Stimulated activated CD4-positive, alpha-beta T cell treated with anti-CD3 and anti-CD28 coated beads, Interleukin-12 subunit alpha, Interleukin-12 subunit beta, amount 100 ng/mL, for 4 hours (primary cell): ENCODE measurements at regions not wholly inside any gene's neighbourhood (a gene's known extent, or its start where the extent isn't known, plus 50 kb on each side); places are given as distances from the start of the nearest gene placed in this dataset.

Experiments
- DNase-seq: peaks from one replicate; pipeline ENCODE4 v3.0.0-alpha.2; 2020

DNA sequence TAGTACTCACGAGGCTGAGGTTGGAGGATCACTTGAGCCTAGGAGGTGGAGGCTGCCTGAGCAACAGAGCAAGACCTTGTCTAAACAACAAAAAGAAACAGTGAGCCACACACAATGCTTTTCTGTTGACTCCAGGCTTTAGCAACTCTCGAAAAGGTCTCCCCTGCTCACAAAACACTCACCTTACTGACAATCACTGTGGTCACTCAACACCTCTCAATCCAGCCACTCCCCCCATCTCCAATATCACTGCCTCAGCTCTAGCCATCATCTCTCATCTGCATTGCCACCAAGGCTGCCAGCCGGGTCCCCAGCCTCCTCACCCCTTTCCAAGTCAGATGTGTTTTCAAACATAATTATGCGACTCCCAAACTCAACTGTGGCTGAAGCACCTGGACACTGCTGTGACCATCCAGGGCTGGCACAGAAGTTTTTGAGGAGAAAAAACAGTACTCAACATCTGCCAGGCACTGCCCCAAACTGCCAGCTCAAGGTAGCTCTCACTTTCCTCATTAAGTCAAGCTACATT is 218.0 kb upstream of the ARID1B start:
- no peak for DNase-seq

DNA sequence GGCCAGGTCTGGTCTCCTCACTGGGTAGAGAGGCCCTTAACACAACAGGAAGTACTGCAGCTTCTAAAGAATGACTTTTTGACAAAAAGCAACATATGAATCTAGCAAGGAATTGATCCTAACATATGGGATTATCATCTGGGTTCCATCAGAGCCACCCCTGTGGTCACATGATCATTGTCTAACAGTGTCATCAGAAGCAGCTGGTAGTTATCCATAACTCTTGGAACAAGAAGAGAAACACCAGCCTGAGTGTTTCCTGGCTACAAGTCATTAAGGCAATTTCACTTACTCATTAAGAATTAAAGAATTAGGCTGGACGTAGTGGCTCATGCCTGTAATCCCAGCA is 219.3 kb upstream of the ARID1B start:
- no peak for DNase-seq

DNA sequence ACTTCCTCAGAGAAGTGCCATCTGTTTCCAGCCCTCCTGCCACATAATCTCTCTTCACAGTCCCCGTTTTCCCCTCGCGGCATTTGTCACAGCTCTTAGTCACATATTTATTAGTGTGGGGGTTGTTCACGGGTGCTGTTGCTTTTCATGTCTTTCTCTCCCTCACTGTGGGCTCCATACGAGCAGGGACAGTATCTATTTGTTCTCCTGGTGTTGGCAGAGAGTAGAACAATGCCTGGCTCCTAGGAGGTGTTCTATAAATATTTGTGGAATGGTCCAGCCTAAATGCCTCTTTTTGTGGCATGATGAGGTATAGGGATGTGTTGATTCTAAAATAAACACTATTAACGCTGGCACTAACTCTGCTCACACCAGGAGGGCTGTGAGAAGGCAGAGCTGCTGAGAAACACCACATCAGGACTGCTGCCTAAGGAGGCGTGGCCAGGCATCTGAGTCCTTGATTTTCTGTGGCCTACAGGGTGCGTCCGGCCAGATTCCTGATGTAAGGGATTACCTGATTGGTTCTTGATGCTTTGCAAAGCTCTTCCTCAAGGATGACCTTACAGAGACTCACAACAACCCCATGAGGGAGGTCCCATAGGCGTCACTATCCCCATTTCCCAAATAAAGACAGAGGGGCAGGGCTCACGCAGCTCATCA is 219.8 kb upstream of the ARID1B start:
- no peak for DNase-seq

DNA sequence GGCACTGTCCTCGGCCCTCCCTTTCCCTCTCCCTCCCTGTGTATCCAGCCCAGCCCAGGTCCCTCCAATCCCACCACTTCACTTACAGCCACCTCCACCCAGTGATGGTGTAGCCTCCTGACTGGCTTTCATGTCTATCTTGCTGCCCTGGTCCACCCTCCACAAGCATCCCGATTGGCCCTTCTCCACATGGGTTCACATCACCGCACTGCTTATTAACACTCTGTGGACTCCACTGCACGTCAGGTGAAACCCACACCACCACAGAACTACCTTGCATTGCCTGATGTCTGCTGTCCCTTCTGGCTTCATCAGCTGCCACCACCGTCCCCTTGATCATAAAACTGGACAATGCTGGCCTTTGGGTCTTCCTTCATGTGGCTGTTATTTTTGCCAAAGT is 220.4 kb upstream of the ARID1B start:
- no peak for DNase-seq

DNA sequence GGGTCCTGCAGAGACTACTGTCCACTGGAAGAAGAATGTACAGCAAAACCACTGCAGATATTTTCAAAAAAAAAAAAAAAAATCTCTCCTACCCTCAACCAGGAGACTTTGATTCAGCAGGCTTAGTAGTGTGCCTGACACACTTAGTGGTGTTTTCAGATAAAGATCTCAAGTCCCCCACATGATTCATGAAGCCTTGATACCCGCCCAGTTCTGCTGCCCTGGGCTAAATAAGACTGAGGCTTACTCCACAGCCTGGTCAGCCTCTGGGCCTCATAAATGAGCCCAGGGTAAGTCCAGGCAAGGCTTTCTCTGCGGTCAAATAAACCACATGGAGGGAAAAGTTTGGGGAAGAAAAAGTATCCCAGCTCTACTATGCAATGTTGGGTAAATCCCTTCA is 222.1 kb upstream of the ARID1B start:
- no peak for DNase-seq

DNA sequence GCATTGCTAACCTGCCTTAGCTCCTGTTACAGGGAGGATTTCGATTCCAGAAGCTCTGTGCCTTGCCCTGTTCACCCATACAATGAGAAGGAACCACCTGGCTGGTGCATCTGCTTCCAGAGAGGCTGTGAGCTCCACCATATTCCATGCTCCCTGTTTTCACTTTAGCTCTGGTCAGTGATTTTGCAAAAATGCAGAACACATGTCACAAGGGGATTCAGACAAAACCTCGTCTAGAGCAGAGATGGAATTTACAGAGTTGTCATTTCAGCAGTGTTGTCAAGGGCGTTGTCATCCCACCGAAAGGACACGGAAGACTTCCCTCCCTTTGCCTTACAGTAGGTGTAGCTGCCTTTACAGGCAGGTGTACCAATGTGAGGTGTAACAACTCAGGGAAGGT is 223.0 kb upstream of the ARID1B start:
- DNase-seq = no peak

DNA sequence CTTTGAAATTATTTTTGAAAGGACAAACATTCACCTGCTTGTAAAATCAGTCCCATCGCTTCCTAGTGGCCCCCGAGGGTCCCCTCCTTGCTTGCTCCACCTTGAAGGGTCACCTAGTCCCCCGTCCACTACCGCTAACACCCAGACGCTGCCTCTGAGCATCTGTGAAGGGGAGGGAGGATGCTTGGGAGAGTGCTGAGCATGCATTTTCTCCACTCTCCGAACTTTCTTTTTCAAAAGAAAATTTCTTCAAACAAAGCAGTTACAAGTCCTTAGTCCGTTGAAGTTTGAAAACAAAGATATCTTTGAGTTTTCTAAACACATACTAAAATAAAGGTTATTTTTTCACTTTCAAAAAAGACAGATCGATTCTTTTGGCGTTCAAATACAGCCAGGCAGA is 224.3 kb upstream of the ARID1B start:
- DNase-seq = no peak

DNA sequence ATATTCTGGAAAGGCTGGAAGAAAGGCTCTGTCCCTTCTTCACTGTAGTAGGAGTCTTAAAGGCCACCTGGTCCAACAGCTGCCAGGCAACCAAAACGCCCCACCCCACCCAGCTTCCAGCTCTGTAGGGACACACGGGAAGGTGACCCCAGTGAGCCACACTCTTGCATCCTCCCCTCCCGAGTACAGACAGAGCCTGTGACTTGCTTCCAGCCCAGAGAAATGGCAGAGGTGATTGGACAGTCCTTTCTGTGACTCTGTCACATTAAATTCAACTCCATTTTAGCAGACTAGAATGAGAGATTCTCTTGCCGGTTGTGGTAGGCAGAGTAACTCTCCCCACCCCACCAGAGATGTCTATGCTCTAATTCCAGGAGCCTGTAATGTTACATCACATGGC is 226.2 kb upstream of the ARID1B start:
- no peak for DNase-seq

DNA sequence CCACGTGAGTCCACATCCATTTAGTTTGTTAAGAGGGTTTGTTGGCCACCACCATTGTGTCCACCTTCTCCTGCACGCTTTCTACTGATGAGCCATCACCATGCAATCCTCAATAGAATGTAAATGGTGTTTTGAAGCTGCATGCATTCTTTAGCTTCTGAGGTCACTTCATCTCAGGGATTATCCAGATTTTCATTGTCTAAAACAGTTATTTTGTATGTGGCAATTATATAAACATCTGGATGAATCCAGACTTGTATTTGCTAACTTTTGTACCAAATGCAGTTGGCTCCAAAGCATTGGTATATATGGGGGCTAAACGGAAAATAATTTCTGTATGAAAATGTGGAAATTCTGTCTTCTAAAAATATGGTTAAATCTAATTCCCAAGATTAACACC is 231.2 kb upstream of the ARID1B start:
- no peak for DNase-seq

DNA sequence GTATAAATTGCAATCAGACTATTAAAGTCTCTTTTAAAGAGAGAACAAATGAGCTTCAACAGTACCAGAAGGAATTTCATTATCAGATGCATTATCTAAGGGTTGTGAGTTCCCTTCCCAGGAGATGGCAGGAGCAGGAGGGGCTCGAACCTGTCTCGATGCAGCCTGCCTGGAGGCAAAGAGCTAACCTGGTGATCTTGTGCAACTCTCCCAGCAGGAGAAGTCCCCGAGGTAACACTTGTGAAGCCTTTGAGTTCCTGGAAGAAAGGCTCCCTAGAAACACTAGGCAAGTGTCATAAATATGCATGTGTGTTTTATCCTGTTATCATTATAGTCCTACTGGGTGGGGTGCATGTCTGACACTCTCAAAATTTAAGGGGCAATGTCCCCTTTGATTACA is 232.2 kb upstream of the ARID1B start:
- DNase-seq = no peak

DNA sequence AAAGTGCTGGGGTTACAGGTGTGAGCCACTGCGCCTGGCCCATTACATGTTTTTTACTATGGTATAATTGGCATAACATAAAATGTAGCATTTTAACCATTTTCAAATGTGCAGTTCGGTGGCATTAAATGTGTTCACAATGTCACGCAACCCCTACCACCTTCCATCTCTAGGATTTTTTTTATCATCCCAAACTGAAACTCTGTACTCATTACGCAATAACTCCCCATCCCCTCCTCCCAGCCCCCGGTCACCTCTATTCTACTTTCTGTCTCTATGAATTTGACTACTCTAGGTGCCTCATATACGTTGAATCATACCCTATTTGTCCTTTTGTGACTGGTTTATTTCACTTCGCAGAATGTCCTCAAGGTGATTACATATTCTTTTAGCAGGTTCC is 233.1 kb upstream of the ARID1B start:
- no peak for DNase-seq

DNA sequence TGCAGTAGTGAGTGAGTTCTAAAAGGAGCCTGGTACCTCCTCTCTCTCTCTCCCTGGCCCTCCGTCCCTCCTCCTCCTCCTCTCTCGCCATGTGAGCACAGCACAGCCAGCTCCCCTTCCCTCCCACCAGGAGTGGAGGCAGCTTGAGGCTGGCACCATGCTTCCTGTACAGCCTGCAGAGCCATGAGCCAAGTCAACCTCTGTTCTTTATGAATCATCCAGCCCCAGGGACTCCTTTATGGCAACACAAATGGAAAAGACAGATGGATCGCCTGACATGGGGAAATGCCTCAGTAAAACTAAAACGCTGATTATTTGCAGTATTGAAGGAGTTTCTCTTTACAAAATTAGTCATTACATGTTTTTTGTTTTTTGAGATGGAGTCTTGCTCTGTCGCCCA is 233.7 kb upstream of the ARID1B start:
- DNase-seq = no peak

DNA sequence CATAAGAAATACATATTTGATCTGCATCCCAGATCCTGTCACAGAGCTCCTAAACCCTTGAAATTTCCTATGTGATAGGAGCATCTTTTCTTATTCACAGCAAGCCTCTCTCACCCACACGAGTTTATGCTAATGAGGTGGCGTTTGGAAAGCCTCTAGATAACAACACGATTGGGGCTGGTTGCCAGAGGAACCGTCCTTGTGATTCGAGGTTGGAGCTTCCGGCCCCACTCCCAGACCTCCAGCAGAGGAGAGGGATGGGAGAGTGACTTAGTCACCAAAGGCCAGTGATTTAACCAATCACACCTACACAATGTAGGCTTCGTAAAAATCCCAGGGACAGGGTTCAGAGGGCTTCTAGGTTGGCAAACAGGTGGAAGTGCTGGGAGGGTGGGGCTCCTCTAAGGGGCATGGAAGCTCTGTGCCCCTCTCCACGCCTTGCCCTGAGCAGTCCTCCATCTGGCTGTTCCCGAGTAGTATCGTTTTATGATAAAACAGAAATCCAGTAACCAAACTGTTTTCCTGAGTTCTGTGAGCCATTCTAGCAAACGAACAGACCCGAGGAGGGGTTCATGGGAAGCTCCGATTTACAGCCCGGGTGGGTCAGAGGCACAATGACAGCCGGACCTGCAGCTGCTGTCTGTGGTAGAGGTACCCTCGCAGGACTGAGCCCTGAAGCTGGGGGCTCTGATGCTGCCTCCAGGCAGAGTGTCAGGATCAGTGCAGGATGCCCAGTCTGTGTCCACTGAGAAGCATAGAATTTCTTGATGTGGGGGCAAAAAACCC is 238.1 kb upstream of the ARID1B start:
- DNase-seq = no peak

DNA sequence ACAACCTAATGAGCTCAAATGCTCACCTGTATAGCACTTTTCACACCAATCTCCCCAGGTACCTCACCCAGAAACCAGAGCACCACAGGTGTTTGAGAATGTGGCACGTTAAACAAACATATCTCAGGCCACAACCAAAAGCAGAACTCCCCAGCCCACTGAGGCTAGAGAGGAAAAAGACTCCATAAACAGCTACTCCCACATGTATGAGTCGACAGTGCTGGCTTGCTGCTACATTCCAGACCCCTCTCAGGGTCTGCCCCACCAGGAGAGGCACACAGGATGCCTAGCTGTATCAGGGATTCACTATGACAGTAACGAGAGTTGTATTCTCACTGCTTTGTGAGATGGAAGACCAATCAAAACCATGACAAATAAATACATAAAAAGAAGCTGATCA is 242.6 kb upstream of the ARID1B start:
- no peak for DNase-seq

DNA sequence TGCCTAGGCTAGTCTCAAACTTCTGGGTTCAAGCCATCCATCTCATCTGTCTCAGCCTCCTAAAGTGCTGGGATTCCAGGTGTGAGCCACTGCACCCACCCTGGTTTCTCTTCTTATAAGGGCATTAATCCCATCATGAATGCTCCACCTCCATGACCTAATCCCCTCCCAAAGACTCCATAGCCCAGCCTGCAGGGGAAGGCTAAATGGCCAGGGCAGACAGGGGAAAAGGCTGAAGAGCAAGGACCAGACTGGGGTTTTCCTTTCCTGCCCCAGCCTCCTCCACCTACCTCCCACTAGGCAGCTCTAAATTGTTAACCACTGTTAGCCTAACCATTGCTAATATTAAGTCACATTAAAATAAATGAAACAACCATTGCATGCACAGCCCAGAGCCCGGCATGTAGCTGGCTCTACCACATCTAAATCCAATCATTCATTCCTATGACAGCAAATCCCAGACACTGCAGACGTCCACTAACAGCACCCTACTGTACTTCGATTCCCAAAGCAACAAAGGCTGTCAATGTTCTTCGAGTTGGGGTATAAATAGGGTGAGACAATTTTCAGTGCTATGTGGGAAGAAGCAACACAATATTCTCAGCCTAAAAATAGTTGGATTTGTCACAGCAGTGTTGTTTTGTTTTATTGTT is 243.2 kb upstream of the ARID1B start:
- DNase-seq = no peak

DNA sequence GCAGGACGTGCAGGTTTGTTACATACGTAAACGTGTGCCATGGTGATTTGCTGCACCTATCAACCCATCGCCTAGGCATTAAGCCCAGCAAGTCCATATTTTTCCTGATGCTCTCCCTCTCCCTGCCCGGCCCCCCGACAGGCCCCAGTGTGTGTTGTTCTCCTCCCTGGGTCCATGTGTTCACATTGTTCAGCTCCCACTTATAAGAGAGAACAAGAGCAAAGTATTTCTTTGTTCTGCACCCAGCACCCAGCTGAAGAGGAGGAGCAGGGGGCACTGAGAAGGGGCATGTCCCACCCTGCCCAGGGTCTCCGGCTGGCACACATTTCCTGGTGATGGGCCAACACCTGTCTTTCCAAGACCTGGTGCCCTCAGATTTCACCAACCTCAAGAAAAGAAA is 251.1 kb upstream of the ARID1B start:
- no peak for DNase-seq

DNA sequence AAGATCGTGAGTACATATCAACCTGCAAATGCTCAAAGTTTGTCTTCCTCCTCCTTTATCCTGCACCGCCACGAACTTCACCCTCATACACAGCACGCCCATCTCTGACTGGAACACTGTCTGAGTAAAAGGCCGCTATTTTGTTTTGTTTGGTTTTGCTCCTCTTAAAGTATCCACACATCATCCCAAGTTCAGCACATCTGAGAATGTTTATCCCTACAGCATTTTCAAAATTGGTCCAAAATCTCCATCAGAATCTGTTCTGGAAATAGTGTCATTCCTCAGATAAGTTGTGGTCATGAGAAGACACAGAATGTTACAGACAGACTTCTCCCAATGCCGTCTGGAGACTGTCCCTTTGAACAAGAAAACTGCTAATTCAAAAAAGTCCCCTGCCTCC is 251.6 kb upstream of the ARID1B start:
- no peak for DNase-seq

DNA sequence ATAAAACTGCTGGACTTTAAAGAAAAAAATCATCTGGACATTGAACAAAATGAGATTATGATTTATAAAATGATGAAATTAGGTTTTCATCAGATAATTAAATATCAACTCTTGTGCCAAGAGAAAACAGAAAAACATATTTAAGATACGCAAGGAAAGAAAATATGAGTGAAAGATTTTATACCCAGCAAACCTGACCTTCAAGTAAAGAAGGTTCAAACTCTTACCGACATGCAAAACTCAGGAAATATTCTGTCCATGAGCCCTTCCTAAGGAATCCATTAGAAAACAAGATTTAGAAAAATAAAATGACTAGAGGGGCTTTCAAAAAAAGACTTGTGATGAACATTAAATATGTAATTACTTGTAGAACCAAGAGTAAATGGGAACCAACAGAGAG is 257.2 kb upstream of the ARID1B start:
- DNase-seq = no peak

DNA sequence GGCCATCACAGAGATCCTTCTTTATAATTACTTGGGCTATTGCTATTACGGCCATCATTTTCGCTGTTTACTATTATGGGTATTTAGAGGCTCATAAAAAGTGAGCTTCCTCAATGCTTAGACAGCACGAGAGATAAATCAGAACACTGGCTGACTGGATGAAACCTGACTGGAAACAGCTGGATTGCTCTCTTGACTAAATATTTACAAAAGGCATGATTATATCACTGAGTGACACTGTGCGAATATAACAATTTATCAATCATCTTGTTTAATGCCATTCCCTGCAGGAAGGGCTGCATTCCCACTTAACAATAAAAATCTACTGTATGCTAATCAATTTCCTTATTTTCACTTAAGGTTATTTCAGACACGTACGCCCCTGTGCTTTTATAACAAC is 260.1 kb upstream of the ARID1B start:
- no peak for DNase-seq

DNA sequence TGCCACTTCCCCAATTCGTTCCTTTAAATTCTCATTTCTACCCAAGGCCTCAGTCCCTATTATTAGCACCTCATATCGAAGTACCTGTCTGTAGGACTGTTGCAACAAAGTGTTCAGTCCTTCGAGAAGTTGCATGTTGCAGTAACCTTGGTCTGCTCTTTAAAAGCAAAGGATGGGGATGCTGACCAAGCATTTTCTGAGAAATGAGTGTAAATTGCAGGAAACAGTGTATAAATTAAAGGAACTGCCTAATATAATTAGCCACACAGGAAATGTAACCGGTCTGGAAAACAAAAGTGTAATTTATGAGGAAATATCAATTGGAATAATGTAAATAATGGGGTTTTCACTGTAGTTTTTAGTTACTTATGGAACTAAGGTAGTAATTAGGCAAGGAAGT is 261.9 kb upstream of the ARID1B start:
- no peak for DNase-seq

DNA sequence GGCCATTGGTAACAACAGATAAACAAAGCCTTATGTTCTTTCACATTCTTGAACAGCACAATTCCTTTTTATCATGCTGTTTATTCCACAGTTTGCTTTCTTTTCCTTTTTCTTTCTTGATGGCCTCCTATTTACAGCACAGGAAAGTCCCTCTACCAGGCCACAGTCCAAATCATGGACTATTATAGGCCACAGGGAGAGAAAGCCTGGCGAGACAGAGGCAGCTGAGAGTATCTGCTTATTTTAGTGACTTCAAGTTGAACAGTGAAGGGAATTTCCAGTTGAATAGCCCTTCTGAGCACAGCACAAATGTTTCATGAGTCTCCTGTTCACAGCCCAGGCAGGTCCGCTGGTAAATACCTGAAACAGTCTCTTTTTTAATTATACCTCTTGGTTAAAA is 263.7 kb upstream of the ARID1B start:
- DNase-seq = no peak

DNA sequence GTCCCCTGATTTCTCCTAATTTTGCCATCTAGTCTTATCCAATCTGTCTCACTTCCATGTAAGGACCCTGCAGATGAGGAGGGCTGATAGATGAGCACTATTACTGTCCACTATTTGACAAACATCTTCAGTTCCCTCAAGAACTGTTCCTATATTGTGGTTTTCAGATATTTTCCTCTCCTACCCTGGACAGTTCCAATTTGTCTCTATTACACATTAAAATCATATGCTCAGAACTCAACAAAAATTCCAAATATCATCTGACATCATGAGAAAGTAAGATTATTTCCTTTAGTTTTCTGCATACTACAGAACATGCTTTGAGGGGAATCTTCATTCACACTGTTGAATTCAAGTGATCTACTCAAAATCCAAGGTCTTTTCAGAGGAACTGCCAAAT is 265.6 kb upstream of the ARID1B start:
- no peak for DNase-seq

DNA sequence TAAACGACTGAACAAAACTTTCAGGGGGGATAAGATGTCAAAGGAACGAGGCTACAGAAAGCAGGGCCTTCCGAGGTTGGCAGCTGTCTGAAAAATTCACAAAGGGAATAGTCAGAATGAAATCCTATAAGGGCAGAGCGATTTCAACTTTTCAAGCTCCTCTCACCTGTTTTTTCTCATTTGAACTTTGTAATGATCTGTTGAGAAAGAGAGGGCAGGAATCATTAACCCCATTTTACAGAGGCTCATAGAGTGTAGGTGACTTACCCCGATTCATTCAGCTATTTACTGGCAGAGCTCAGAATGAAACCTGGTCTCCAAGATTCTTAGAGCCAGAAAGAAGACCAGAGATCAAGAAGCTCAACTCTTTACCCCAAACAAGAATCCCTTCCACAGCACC is 266.1 kb upstream of the ARID1B start:
- DNase-seq = no peak

DNA sequence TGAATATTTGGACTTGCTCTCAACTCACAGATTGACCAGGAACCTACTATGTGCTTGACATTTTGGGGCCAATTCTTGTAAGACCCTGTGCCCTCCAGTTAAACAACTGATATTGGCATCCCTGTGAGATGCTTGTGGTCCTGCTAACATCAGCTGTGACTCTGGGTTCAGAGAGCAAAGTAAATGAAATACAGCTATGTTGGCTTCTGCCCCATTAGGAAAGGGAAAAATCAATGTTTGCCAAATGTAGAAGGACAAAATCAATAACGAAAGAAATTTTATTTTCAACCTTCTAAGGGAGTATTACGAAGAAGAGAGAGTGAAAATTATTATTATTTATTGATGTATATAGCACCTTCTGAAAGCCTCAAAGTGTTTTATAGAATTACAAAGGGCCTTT is 266.9 kb upstream of the ARID1B start:
- no peak for DNase-seq
